HCT116 (cell line): ENCODE measurements at regions not wholly inside any gene's neighbourhood (a gene's known extent, or its start where the extent isn't known, plus 50 kb on each side); places are given as distances from the start of the nearest gene placed in this dataset.

Experiments
- EZH2 ChIP-seq: fragments of 200-600 bp; sonication (generic); IDR thresholded peaks from 2 replicates; pipeline ENCODE4 v1.6.1; 2017; ENCODE audit warnings: antibody characterized with exemption, mixed run types
- REST ChIP-seq: IDR thresholded peaks from 2 replicates; pipeline ENCODE4 v1.6.1; 2012; ENCODE audit warnings: low read depth

- TF ChIP-seq REST: no peak
- no peak for TF ChIP-seq EZH2
Measured at GRCh38 chr2:136342138-136342537, 224.2 kb upstream of the CXCR4 start.
